ENCODE measurements at regions not wholly inside any gene's neighbourhood (a gene's known extent, or its start where the extent isn't known, plus 50 kb on each side); places are given as distances from the start of the nearest gene placed in this dataset.

GRCh38 chr5:2602451-2603271 is 148.8 kb downstream of the IRX2 start:
- no peak for DNase-seq

GRCh38 chr5:2598503-2598902 is 153.0 kb downstream of the IRX2 start:
- DNase-seq: no peak

GRCh38 chr5:2594701-2595100 is 156.8 kb downstream of the IRX2 start:
- DNase-seq: no peak

- no peak for DNase-seq
These were observed 158.7 kb downstream of the IRX2 start for GRCh38 chr5:2592766-2593165.

GRCh38 chr5:2591777-2592453 is 159.6 kb downstream of the IRX2 start:
- no peak for DNase-seq

GRCh38 chr5:2588850-2589501 is 162.5 kb downstream of the IRX2 start:
- no peak for DNase-seq

DNA sequence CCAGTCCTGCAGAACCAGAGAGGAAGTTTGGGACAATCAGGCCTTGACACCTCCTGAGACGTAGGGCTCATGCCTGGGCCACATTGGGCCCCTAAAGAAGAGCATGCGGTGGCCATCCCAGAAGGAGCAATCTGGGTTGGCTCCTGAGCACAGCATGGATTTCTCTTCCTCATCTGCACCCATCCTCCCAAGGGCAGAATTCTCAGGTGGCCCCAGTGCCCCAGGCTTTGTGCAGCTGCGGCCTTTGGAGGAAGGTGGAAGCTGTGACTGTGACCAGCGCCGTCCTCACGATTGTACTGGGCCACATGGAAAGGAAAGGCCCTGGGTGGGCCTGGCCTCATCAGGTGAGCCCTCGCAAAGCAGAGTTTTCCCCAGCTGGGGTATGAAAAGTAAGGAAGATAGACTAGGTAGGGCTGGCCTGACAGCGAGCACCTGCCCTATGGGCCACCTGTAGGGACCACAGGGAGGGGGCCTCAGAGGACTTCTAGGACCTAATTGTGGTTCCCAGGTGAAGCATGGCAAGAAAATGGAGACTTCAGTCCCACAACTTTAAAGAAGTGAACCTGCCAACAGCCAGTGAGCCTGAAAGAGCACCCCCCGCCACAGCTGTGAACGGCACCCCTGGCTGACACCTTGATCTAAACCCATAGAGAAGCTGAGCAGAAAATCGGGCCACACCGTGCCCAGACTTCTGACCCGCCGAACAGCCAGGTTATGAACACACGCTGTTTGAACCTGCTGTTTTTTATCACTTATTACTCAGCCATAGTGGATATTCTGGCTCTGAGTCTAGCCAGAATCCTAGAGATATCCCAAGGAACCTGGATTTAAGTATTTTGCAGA is 164.1 kb downstream of the IRX2 start:
- DNase-seq: no peak

DNA sequence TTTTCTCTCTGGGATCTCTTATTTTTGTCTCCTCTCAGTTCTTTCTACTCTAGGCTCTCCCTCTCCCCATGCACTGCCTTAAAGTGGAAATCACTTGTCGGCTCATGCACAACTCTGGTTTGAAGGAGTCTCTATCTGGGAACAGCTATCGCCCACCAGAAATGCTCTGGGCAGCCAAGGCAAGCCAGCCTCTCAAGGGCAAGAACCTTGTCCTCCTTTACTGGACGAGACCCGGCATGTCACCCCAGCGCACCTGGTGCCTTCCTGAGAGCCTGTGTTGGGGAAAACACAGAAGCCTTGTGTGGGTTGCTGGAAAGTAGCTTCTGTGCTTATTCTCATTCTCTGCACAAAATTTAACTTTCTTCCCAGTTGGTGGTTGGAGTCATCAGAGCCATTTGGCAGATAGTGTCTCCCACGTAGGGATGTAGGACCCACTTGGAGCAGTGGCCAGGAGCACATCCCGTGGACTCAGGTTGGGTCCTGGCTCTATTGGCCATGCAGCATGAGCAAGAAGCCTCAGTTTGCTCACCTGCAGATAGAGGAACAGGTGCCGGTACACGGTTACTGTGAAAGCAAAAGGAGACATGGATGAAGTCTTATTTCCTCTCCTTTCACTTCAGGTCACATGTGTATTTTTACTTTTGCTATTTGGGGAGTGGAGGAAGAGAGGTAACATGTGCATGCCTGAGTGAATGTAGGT is 165.3 kb downstream of the IRX2 start:
- DNase-seq: no peak

DNA sequence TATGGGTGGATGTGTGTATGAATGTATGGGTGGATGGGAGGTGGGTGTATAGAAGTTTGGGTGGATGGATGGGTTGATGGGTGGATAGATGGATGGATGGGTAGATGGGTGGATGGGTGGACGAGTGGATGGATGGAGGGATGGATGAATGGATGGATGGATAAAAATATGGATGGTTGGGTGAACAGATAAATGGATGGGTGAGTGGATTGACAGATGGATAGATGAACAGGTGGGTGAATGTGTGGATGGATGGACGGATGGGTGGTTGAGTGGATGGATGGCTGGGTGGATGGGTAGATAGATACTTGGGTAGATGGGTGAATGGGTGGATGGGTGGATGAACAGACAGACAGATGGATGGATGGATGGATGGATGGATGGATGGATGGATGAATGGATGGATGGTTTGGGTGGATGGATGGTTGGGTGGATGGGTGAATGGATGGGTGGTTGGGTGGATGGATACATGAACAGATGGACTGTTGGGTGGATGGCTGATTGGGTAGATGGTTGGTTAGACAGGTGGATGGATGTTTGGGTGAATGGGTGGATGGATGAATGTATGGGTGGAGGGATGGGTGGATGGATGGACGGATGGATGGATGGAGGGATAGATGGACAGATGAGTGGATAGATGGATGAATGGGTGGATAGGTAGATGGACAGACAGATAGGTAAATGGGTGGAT is 166.8 kb downstream of the IRX2 start:
- no peak for DNase-seq

DNA sequence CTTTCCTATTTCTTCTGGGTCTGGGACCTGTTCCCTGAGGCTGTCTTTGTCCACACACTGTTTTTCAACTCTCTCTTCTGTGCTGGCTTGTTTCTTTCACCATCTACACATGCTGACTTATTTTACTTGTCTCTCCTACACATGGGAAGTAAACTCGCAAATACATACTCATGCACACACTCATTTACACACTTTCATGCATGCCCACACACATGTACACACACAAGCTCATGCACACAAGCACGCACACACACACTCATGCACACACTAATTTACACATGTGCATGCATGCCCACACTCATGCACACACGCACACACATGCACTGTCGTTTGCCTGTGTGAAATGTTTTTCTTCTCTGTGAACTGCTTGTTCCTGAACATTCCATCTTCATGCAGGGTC is 169.0 kb downstream of the IRX2 start:
- DNase-seq: no peak

DNA sequence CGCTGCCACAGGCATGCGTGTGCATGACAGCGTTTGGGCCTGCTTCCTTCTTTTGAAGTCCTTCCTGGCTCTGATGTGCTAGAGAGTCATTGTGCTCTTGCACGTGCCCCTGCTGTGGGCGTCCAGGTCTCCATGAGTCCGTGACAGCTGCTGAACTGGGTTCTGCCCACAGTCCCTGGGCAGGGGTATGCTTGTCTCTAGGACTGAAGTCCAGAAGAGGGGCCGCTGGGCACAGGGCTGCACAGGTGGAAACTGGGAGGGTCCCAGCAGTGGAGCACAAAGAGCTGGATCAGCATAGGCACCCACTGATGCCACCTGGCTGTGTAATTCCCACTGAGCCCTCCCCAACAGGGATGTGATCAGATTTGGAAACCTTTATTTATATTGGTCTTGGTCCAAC is 169.4 kb downstream of the IRX2 start:
- DNase-seq: no peak

GRCh38 chr5:2581418-2581817 is 170.1 kb downstream of the IRX2 start:
- no peak for DNase-seq

DNA sequence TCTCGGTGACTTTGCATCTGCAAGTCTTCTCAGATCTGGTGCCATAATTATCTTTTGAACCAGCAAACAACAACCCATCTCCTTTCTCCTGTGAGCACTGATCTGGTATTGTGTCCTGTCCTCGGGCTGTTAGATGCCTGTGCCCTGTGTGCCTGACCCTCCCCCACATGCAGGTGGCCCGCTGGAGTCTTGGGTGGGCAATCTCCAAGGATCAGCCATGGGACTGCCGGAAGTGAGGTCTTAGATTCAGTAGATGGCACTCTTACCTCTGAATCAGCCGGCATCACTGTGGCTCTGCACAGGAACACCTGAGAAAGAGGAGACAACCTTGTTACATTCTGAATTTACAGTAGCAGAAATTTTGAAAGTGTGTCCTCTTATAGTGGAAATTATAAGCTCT is 172.4 kb downstream of the IRX2 start:
- DNase-seq: no peak

- DNase-seq: no peak
These were observed 174.0 kb downstream of the IRX2 start for GRCh38 chr5:2577312-2578036.

DNA sequence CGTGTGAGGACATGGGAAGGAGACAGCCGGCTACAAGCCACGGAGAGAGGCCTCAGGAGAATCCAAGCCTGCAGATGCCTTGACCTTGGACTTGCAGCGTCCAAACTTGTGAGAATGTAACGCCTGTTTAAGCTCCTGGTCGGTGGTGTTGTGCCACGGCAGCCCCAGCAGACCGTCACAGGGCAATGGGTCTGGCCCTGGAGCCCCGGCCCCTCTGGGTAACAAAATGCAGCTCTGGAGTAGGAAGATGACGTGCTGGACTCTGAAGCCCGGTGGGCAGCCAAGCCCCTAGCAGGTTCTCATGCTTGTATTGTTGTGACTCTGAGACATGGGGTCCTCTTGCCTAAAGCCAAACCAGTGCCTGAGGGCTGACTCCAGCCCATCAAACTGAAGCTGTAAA is 174.7 kb downstream of the IRX2 start:
- no peak for DNase-seq

DNA sequence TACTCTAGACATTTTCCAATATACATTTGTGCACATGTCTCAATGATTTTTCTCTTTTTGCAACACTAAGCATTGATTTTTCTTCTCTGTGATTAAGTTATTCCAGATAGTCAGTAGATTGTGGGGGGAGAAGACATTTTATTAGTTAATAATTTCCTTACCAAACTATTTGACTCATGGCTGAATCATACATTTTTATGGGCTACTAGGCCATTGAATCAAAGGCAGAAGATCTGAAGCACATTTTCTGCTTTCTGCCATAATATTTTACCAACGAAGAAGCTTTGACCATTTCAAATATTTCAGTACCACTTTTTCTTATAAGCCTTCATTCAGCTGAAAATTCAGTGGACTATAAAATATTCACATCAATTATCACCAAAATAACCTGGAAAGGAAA is 175.6 kb downstream of the IRX2 start:
- DNase-seq: no peak

DNA sequence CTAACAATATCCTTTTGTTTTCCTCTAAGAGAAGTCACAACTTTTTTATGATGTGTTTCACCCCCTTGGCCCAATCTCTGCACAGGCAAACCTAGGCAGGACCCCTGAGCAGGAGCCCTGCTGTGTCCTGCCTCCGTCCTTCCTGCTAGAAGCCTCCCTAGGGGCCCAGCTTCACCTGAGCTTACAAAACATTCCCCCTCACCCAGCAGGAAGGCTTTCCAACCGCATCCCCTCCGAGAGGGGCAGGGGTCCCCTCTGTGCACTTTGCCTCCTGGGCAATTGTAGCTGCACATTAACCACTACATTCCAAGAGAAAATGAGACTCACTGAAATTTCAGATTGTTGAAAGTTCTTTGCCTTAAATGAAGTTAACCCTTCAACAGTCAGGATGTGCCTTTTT is 176.2 kb downstream of the IRX2 start:
- DNase-seq: no peak

DNA sequence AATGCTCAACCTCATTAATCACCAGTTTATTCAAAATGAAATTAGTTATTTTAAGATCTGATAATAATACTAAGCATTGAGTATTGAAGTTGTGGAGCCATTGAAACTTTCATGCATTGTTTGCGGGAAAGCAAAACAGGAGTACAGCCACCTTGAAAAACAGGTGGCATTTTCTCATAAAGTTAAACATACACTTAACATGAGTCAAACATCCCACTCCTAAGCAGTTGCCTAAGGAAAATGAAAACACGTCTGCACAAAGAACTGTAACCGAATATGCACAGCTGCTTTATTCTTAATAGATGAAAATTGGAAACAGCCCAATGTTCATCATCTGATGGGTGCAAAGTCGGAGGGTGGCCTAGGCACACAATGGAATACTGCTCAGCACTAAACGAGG is 177.3 kb downstream of the IRX2 start:
- DNase-seq: no peak

DNA sequence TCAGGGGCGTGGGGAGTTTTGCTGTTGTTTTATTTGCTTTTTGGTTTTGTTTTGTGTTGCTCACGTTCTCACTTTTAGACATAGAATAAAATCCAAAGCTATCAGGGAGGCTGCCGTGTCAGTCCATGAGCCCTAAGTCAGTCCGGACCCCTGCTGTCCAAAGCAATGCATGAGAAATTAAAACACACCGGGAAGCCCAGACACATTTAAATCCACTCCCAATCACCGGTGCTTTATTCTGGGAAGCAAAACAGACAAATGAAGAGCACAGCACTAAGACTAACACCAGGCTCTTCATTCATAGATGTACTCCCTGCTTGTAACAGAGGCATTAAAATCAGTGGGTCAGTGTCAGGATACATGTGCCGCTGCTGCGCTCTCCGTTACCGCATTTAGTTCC is 180.9 kb downstream of the IRX2 start:
- DNase-seq: no peak

DNA sequence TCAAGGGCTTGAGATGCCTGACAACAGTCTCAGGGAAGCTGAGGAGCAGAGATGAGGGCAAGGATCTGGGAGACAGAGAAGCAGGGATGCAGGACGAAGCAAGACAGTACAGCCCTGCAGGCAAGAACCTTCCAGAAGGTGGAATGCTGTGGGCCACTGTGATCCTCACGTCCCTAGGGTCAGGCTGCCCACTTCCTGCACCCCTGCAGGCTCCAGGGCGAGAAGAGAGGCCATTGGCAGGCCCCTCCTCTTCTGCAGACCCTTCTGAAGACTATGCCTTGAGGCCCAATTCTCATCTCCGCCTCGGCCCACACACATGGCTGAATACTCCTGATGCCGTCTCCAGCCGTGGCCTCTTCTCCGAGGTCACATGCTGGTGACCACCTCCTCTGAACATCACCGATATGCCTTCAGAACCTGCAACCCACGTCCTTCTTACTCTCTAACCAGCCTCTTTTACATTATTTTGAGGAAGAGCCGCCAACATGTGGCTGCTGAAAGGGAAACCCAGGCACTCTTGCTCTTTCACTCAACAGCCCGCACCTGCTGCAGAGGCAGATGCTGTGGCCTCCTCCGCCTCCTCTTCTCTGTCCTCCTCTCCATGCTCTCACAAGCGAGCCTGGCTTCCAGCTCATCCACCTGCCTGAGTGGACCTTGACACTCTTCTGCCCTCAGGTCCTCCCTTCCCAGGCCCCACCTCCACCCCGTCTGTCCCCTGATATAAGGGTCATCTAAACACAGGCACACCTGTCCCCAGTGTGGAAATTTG is 181.5 kb downstream of the IRX2 start:
- DNase-seq: no peak

Measured in NCI-H1694 (cell line).